ENCODE measurements at regions not wholly inside any gene's neighbourhood (a gene's known extent, or its start where the extent isn't known, plus 50 kb on each side); places are given as distances from the start of the nearest gene placed in this dataset.

DNA sequence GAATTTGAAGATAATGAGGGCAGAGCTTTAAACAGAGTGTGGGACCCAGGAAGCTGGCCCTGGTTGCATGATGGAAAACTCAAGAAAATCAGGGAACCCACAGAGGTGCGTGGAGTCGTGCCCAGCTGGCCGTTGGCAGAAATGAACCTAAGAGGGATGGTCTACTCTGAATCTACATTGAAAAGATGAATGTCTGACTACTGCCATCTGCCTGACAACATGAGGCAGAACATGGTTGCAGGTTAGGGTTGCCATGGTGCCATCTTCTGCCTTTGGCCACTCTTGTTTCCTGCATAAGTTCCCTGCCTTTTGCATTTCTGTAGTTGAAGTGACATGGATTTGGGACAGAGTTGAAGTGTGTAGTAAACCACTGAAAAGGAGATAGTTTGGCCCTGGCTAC lies 138.5 kb upstream of the COBL start:
- TF ChIP-seq POU2F2 (IDR thresholded peaks at IDR 0.05; ENCODE audit: low read depth, low read length) = no peak
- TF ChIP-seq TAF1 (IDR thresholded peaks at IDR 0.05; ENCODE audit: low read depth, low read length) = no peak
- no peak for TF ChIP-seq POLR2AphosphoS5 (IDR thresholded peaks at IDR 0.05; ENCODE audit: low read depth, low read length)
